ENCODE measurements at regions not wholly inside any gene's neighbourhood (a gene's known extent, or its start where the extent isn't known, plus 50 kb on each side); places are given as distances from the start of the nearest gene placed in this dataset.

- no peak for DNase-seq (ENCODE audit: low spot score)
- Histone ChIP-seq H3K4me2 (no peak overlapping the region), H3K4me3 (no peak overlapping the region), H4K20me1 (ENCODE audit: insufficient read depth, poor library complexity, severe bottlenecking) (no peaks in the 10 kb centered on the region), H3K4me1 (ENCODE audit: insufficient read depth) (peaks cover 6% of the 10 kb centered on the region), H3K27ac (no peak overlapping the region), H3K9me3 (ENCODE audit: low read depth) (no peaks in the 10 kb centered on the region), H2AFZ (no peak overlapping the region), H3K79me2 (no peaks in the 10 kb centered on the region), H3K36me3 (replicated peaks; ENCODE audit: insufficient read depth, low read depth) (no peaks in the 10 kb centered on the region), H3K9me2 (replicated peaks; ENCODE audit: insufficient read depth) (no peaks in the 10 kb centered on the region), H3K27me3 (peaks cover 24% of the 10 kb centered on the region)
- no peak for TF ChIP-seq EZH2 (IDR thresholded peaks at IDR 0.05; ENCODE audit: borderline replicate concordance)
- 82% methylated on average over 23 of the region's 23 CpGs for WGBS (ENCODE audit: low lambda C conversion rate, missing lambda C conversion rate)
Observed at GRCh38 chr6:170011204-170012036, 260.0 kb downstream of the ERMARD start.

- H3K79me2 ChIP-seq = no peaks in the 10 kb centered on the region
- DNase-seq (ENCODE audit: low spot score) = no peak
- H4K20me1 ChIP-seq (ENCODE audit: insufficient read depth, poor library complexity, severe bottlenecking) = no peaks in the 10 kb centered on the region
- no peak overlapping the region for H3K4me2 ChIP-seq
- H3K9me3 ChIP-seq (ENCODE audit: low read depth) = no peaks in the 10 kb centered on the region
- H3K27me3 ChIP-seq = peaks cover 18% of the 10 kb centered on the region
- H3K9me2 ChIP-seq (replicated peaks; ENCODE audit: insufficient read depth) = no peaks in the 10 kb centered on the region
- no peak overlapping the region for H3K27ac ChIP-seq
- peaks cover 6% of the 10 kb centered on the region for H3K4me1 ChIP-seq (ENCODE audit: insufficient read depth)
- H2AFZ ChIP-seq = no peak overlapping the region
- H3K36me3 ChIP-seq (replicated peaks; ENCODE audit: insufficient read depth, low read depth) = no peaks in the 10 kb centered on the region
- 92% methylated on average over 11 of the region's 13 CpGs for WGBS (ENCODE audit: low lambda C conversion rate, missing lambda C conversion rate)
- TF ChIP-seq, protein P1, sequence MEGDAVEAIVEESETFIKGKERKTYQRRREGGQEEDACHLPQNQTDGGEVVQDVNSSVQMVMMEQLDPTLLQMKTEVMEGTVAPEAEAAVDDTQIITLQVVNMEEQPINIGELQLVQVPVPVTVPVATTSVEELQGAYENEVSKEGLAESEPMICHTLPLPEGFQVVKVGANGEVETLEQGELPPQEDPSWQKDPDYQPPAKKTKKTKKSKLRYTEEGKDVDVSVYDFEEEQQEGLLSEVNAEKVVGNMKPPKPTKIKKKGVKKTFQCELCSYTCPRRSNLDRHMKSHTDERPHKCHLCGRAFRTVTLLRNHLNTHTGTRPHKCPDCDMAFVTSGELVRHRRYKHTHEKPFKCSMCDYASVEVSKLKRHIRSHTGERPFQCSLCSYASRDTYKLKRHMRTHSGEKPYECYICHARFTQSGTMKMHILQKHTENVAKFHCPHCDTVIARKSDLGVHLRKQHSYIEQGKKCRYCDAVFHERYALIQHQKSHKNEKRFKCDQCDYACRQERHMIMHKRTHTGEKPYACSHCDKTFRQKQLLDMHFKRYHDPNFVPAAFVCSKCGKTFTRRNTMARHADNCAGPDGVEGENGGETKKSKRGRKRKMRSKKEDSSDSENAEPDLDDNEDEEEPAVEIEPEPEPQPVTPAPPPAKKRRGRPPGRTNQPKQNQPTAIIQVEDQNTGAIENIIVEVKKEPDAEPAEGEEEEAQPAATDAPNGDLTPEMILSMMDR (IDR thresholded peaks at IDR 0.05; ENCODE audit: poor library complexity) = no peak
- TF ChIP-seq EZH2phosphoT487 (IDR thresholded peaks at IDR 0.05; ENCODE audit: low read depth, severe bottlenecking, unreplicated experiment) (no peak), EZH2 (IDR thresholded peaks at IDR 0.05; ENCODE audit: borderline replicate concordance) (no peak)
- no peak overlapping the region for H3K4me3 ChIP-seq
Observed at GRCh38 chr6:170010665-170011203, 259.3 kb downstream of the ERMARD start.

DNA sequence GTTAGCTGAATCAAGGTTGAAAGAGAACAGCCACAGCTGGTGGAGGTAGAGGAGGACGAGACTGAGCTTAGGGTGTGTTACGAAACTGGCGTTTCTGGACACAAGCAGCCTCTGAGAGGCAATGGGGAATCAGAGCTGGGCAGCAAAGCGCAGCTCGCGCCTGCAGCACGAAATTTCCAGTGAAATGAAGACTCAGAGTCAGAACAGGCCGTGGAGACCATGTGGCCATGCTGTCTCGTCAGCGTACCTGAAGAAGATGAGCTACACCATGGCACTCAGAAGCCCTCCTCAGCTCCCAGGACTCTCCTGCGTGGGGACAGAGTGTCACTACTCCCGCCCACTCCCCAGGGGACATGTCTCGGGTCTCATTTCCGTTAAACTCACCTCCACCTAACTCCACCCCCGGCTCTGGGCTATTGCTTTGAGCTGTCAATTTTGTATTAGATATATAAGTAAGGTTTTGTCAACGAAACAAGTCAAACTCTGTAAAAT, 256.9 kb downstream of the ERMARD start:
- TF ChIP-seq EZH2phosphoT487 (IDR thresholded peaks at IDR 0.05; ENCODE audit: low read depth, severe bottlenecking, unreplicated experiment) (no peak), EZH2 (IDR thresholded peaks at IDR 0.05; ENCODE audit: borderline replicate concordance) (no peak)
- TF ChIP-seq, protein P1 (IDR thresholded peaks at IDR 0.05; ENCODE audit: poor library complexity) = no peak
- Histone ChIP-seq H3K9me2 (replicated peaks; ENCODE audit: insufficient read depth) (no peaks in the 10 kb centered on the region), H3K4me3 (no peak overlapping the region), H3K79me2 (no peaks in the 10 kb centered on the region), H3K4me1 (ENCODE audit: insufficient read depth) (peaks cover 6% of the 10 kb centered on the region), H2AFZ (no peak overlapping the region), H3K9me3 (ENCODE audit: low read depth) (no peaks in the 10 kb centered on the region), H3K27ac (no peak overlapping the region), H3K4me2 (no peak overlapping the region), H3K36me3 (replicated peaks; ENCODE audit: insufficient read depth, low read depth) (no peaks in the 10 kb centered on the region), H3K27me3 (no peaks in the 10 kb centered on the region), H4K20me1 (ENCODE audit: insufficient read depth, poor library complexity, severe bottlenecking) (no peaks in the 10 kb centered on the region)
- no peak for DNase-seq (ENCODE audit: low spot score)
- 87% methylated on average over 16 of the region's 16 CpGs for WGBS (ENCODE audit: low lambda C conversion rate, missing lambda C conversion rate)
